Neutrophil (primary cell): ENCODE measurements at regions not wholly inside any gene's neighbourhood (a gene's known extent, or its start where the extent isn't known, plus 50 kb on each side); places are given as distances from the start of the nearest gene placed in this dataset.

ENCODE experiments used
- H3K27ac ChIP-seq: fragments of 200-600 bp; sonication (generic); 2 replicates; pipeline ENCODE4 v1.5.1; 2016; ENCODE audit warnings: mild to moderate bottlenecking, moderate library complexity
- H3K27me3 ChIP-seq: fragments of 200-600 bp; sonication (generic); 2 replicates; pipeline ENCODE4 v1.6.0; 2016; ENCODE audit warnings: mild to moderate bottlenecking
- H3K36me3 ChIP-seq: fragments of 200-600 bp; sonication (generic); 2 replicates; pipeline ENCODE4 v1.5.1; 2017
- H3K4me1 ChIP-seq, 2 experiments: fragments of 200-600 bp in 1 of 2; sonication (generic) in 1 of 2; 1 replicate in 1 of 2; 2 replicates in 1 of 2; pipeline versions ENCODE4 v1.5.1 to v1.6.1; 2013 to 2016; ENCODE audit warnings: low read depth in 1 of 2, low read length in 1 of 2, mild to moderate bottlenecking in 1 of 2, moderate library complexity in 1 of 2; ENCODE audit not compliant: control insufficient read depth in 1 of 2, insufficient read depth in 1 of 2
- H3K4me3 ChIP-seq, 2 experiments: fragments of 200-600 bp in 1 of 2; sonication (generic) in 1 of 2; 1 replicate in 1 of 2; 2 replicates in 1 of 2; pipeline ENCODE4 v1.5.1; 2013 to 2016; ENCODE audit warnings: low read depth in 1 of 2, low read length in 1 of 2, mild to moderate bottlenecking in 1 of 2, moderate library complexity in 1 of 2
- H3K9me3 ChIP-seq: fragments of 200-600 bp; sonication (generic); 2 replicates; pipeline ENCODE4 v1.5.1; 2016
- CTCF ChIP-seq: fragments of 200-600 bp; sonication (generic); IDR thresholded peaks from 2 replicates; pipeline ENCODE4 v1.5.1; 2016; ENCODE audit warnings: antibody characterized with exemption

DNA sequence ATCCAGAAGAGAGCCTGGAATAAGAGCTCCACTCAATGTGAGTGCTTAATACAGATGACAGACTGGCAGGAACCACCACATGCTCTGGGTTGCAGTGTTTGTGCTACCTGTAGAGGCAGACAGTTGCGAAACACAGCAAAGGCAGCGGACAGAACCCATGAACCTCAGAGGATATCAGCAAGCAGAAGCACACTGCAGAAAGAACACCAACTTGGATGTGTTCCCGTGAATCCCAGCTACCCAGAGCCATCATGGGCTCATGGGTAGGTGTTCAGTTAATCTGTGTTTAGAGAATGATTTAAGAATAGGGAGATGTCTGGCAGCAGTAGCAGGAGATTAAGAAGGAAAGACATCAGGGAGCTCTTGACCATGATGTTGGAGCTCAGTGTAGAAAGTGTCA lies 133.3 kb upstream of the FOXQ1 start:
- no peak for TF ChIP-seq CTCF
- no peaks in the 10 kb centered on the region for H3K4me1 ChIP-seq
- H3K27me3 ChIP-seq, result peaks cover 8% of the 10 kb centered on the region
- no peak overlapping the region for H3K4me3 ChIP-seq
- H3K9me3 ChIP-seq, result no peaks in the 10 kb centered on the region
- no peaks in the 10 kb centered on the region for H3K36me3 ChIP-seq
- no peak overlapping the region for H3K27ac ChIP-seq

DNA sequence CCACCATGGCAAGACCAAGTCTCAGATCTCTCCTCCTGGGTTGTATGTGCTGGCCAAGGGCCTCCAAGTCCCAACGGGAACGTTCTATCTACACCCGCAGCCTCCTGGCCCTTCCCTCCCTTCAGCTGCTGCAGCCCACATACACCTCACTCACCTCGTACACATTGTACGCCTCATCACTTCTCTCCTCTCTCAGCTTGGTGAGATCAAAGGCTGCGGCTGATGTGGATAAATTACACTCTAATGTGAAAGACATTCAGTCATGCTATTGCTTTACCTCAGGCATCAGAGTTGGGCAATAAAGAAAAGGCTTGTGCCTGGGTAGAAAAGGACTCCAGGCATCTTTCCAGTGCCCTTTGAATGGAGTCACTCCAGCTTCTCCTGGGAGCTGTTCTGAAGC lies 135.3 kb upstream of the FOXQ1 start:
- Histone ChIP-seq H3K4me3 (no peak overlapping the region), H3K27ac (no peak overlapping the region), H3K36me3 (no peaks in the 10 kb centered on the region), H3K27me3 (no peaks in the 10 kb centered on the region), H3K4me1 (no peaks in the 10 kb centered on the region), H3K9me3 (no peaks in the 10 kb centered on the region)
- TF ChIP-seq CTCF, result no peak

- Histone ChIP-seq H3K27ac (no peak overlapping the region), H3K36me3 (no peaks in the 10 kb centered on the region), H3K4me3 (no peak overlapping the region), H3K4me1 (no peaks in the 10 kb centered on the region), H3K27me3 (no peaks in the 10 kb centered on the region), H3K9me3 (no peaks in the 10 kb centered on the region)
- TF ChIP-seq CTCF, result no peak
Observed at GRCh38 chr6:1175877-1176276, 136.0 kb upstream of the FOXQ1 start.

DNA sequence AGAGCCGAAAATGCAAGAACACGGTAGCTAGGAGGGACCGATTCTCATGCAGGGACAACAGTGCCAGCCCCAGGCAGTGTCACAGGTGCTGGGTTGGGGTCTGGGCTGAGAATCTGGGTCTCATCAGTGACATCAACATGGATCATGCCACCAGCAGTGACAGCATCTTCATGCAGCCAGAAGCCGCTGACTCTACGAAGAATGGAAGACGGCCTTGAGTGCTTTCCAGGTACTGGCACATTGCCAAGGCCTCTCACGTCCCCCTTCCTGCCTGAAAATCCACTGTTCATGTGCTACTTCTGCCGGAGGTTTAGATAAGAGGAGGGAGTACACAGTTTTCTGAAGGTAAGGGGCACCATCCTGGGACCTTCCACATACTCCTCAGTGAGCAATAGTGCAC lies 141.1 kb upstream of the FOXQ1 start:
- no peaks in the 10 kb centered on the region for H3K27me3 ChIP-seq
- no peaks in the 10 kb centered on the region for H3K4me1 ChIP-seq
- H3K4me3 ChIP-seq, result no peak overlapping the region
- no peak overlapping the region for H3K27ac ChIP-seq
- H3K36me3 ChIP-seq, result no peaks in the 10 kb centered on the region
- no peak for TF ChIP-seq CTCF
- no peaks in the 10 kb centered on the region for H3K9me3 ChIP-seq

- Histone ChIP-seq H3K27me3 (no peaks in the 10 kb centered on the region), H3K4me3 (no peak overlapping the region), H3K36me3 (no peaks in the 10 kb centered on the region), H3K9me3 (no peaks in the 10 kb centered on the region), H3K4me1 (no peaks in the 10 kb centered on the region), H3K27ac (no peak overlapping the region)
- TF ChIP-seq CTCF, result no peak
Observed at GRCh38 chr6:1164600-1164999, 147.3 kb upstream of the FOXQ1 start.

DNA sequence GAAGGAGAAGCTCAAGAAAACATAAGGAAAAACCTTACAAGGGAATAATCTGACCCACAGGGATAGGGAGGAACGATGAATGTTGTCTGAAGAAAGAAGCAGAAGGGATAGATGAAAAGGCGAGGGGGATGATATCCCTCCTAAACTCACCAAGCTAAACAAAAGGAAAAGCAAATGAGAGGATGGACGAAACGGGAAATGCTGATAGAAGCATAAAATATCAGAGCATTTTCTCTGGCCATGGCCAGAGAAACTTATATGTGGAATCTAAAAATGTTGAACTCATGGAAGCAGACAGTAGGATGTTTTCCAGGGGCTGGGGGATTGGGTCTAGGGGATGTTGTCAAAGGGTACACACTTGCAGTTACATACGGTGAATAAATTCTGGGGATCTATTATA lies 148.4 kb upstream of the FOXQ1 start:
- H3K36me3 ChIP-seq, result no peaks in the 10 kb centered on the region
- H3K27me3 ChIP-seq, result no peaks in the 10 kb centered on the region
- no peak overlapping the region for H3K27ac ChIP-seq
- no peak overlapping the region for H3K4me3 ChIP-seq
- H3K9me3 ChIP-seq, result no peaks in the 10 kb centered on the region
- no peak for TF ChIP-seq CTCF
- no peaks in the 10 kb centered on the region for H3K4me1 ChIP-seq
